GM12864 (cell line): ENCODE measurements at regions not wholly inside any gene's neighbourhood (a gene's known extent, or its start where the extent isn't known, plus 50 kb on each side); places are given as distances from the start of the nearest gene placed in this dataset.

Experiments used
- DNase-seq: peaks from one replicate; pipeline ENCODE4 v3.0.0-alpha.2; 2011; ENCODE audit warnings: low read depth
- H3K4me3 ChIP-seq: 2 replicates; pipeline ENCODE4 v1.5.1; 2011; ENCODE audit warnings: mild to moderate bottlenecking, low read depth, low read length, control low read depth
- CTCF ChIP-seq: IDR thresholded peaks from 2 replicates; pipeline ENCODE4 v1.5.1; 2011; ENCODE audit warnings: low read depth, mild to moderate bottlenecking, moderate library complexity, low read length, control low read depth, inconsistent platforms; ENCODE audit errors: missing control alignments

DNA sequence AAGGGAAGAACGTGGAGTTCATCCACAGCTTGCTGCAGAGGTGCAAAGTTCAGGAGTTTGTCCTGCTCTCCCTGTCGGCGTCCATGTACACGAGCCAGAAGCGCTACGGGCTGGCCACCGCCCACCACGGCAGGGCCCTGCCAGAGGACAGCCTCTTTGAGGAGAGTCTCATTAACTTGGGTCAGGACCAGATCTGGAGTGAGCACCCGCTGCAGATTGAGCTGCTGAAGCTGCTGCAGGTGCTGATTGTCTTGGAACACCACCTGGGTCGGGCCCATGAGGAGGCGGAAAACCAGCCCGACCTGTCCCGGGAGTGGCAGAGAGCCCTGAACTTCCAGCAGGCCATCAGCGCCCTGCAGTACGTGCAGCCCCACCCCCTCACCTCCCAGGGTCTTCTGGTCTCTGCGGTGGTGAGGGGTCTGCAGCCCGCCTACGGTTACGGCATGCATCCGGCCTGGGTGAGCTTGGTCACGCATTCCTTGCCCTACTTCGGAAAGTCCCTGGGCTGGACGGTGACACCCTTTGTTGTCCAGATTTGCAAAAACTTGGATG lies 73.8 kb upstream of the MORC3 start:
- no peak for TF ChIP-seq CTCF
- DNase-seq: no peak
- no peak overlapping the region for H3K4me3 ChIP-seq

DNA sequence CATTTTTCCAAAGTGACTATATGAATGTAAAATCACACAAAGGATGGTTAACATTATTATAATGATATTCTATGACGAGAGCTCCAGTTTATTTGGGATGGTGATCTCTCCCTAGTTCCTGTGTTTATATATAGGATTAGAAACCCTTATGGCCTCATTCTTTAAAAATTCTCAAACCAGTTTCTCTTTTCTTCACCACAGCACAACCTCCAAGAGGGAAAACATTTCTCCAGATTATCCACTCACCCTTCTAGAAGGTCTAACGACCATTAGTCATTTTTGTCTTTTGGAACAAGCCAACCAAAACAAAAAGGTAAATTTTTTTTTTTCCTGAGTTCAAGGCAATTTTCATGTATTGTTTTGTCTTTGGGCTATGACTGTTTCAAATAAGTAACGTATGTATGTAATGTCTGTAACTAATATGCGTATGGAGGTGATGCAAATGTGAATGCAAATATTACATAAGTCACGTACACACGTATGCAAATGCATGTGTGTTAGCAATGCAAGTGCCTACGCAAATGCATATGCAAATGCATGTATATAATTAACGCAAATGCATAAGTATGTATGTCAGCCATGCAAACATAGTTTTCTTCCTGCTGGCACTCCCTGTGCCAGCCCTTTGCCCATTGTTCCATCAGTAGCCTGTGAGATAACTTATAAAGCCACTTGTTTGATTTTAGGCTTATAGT lies 72.5 kb upstream of the MORC3 start:
- DNase-seq: no peak
- no peak overlapping the region for H3K4me3 ChIP-seq
- no peak for TF ChIP-seq CTCF

DNA sequence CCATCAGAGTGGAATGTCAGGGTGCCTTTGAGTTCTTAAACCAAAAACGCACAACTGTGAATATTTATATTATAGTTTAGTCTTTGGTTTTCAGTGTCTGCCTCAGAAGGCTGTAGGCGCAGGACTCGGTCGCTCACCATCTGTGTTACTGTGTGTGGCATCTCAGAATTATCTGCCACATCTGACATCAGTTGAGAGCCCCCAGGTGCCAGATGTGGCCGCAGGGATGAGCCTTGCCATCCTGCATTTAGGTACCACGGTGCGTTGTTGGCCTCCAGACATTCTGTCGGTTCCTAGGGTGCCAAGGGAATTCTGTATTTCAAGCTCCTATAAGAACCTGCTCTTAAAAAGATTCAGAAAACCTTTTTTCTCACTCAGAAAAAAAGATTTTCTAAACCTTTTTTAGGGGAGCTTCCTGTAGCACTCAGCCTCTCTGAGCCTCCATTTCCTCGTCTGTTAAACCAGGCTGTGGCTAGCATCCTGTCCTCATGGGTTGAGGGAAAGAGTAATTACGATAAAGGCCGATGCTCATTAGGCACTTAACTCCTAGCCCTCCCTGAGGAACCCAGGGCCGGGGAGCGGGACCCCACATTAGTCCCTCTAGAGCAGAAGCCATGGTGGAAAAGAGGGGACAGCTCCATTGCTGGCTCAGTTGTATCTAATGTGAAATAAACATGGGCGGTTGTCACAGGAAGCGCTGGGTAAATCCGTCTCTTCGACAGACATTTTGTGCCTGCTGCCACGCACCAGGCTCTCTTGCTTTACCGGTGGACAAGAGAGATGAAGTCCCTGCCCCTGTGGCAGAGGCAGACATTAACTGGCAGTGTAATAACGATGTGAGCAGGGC lies 70.2 kb upstream of the MORC3 start:
- no peak for TF ChIP-seq CTCF
- no peak for DNase-seq
- no peak overlapping the region for H3K4me3 ChIP-seq

- no peak for DNase-seq
- TF ChIP-seq CTCF: no peak
- no peak overlapping the region for H3K4me3 ChIP-seq
These were observed 69.4 kb upstream of the MORC3 start for GRCh38 chr21:36250423-36251075.

DNA sequence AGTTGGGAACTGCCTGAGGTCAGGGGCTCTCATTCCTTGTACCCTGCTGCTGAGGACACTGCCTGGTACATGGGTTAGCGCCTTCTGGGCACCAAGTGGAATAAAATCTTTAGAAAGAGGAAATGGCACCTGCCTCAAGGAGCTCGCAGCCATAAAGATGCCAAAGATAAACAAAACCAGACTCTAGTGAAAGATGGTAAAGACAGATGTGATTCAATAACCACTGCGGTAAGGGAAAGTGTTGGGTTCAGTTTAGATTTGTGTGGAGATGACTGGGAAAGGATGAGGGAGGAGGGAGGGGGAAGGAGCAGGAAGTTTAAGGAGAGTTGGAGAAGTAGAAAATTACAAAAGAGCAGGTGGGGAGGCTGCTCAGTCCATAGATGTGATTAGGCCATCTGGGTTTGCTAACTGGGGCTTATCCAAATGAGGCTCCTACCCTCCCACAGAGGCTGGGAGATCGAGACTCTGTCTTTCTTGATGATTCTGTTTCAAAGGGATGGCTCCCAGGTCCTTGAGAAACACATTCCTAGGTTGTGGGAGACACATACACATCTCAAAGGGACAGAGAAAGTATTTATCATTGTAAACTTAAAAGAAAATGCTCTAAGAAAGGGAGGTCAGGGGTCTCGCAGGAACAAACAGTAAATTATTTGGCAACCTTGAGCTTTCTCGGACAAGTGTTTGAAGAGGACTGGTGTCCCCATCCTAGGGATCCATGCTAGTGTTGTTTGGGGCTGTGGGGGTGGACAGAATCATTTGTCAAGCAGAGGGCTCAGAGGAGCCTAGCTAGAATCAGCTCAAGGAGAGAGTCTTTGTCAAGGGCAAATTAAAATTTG lies 65.7 kb upstream of the MORC3 start:
- no peak for TF ChIP-seq CTCF
- DNase-seq: no peak
- H3K4me3 ChIP-seq: no peak overlapping the region

DNA sequence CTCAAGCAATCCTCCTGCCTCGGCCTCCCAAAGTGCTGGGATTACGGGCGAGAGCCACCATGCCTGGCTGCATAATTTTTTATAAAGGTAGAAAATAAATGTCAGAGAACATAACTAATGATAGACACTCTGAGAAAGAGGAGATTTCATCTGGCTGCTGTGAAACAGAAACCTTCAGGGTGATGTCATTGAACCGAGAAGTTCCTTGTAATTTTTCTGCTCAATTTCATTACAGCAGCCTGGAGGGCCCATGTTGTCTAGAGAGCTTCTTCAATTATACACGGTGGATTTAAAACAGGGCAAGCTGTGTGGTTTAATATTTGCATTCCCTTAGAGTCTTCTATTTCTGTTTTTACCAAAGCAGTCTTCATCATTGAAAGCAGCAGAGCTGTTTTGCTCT lies 64.3 kb upstream of the MORC3 start:
- peak overlapping the region; percentile 26; the same call in 1 of the 2 replicates for H3K4me3 ChIP-seq
- DNase-seq: peak; percentile 55
- TF ChIP-seq CTCF: no peak
